ENCODE measurements at regions not wholly inside any gene's neighbourhood (a gene's known extent, or its start where the extent isn't known, plus 50 kb on each side); places are given as distances from the start of the nearest gene placed in this dataset.

DNA sequence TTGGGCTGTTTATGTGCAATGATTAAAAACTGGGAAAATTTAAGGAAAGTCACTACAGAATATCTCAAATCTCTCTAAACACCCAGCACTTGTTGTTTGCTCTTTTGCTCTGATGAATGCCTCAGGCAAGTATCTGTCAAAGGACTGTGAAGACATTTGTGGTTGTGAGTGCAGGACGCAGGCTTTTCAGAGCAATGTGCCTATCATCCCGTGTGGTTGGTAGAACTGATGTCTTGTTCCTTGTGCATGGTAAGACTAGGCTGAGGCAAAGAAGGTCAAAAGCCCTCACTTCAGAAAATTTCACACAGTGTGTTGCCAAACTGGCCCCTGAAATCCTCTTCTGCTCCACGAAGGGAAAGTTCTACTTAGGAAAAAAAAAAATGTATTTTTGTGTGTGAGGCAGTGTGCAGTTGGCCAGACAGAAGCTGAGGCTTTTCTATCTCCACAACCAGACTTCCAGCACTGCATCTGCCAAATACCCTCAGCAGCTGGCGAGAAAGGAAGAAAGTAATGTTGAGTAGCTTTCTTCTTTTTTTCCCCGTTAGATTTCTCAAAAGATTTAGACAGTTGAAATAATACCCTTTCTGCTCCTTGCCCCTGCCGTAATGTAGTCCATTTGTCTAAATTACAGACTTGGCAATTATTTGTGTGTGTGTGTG lies 1103.1 kb downstream of the VRK1 start:
- no peaks in the 10 kb centered on the region for H3K4me1 Mint-ChIP-seq (ENCODE audit: low read depth)
- H3K4me3 Mint-ChIP-seq = no peak overlapping the region
- H3K9me3 Mint-ChIP-seq = no peaks in the 10 kb centered on the region
- ATAC-seq (replicated peaks in 1 of 2) = no peak
- H3K27me3 Mint-ChIP-seq (ENCODE audit: low read depth) = no peaks in the 10 kb centered on the region
- no peak for DNase-seq
- H3K36me3 Mint-ChIP-seq (ENCODE audit: insufficient read depth in 2 of 2) = peaks cover 0 to 2% of the 10 kb centered on the region in 2 donors
- H3K27ac Mint-ChIP-seq = no peak overlapping the region

DNA sequence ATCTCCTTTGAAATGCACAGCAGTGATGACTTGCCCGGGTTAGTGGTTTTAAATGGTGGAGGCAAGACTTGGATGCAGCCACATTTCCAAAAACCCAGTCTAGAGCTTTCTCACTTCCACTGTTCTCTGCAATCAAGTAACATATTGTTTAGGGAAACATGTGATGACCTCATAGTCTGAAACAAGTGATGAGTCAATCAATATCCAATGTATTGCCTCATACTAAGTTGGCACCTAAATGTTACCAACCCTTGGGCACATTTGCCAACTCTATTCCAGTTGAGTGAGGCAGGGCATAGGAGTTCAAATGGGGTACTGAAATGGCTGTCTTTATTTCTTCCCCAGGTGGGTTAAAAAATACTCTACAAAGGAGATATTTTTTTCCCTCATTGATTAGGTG lies 1105.4 kb downstream of the VRK1 start:
- no peaks in the 10 kb centered on the region for H3K9me3 Mint-ChIP-seq
- no peak for ATAC-seq (replicated peaks in 1 of 2)
- no peak overlapping the region for H3K27ac Mint-ChIP-seq
- H3K36me3 Mint-ChIP-seq (ENCODE audit: insufficient read depth in 2 of 2) = peaks cover 0 to 3% of the 10 kb centered on the region in 2 donors
- no peaks in the 10 kb centered on the region for H3K4me1 Mint-ChIP-seq (ENCODE audit: low read depth)
- no peak overlapping the region for H3K4me3 Mint-ChIP-seq
- no peaks in the 10 kb centered on the region for H3K27me3 Mint-ChIP-seq (ENCODE audit: low read depth)
- no peak for DNase-seq

DNA sequence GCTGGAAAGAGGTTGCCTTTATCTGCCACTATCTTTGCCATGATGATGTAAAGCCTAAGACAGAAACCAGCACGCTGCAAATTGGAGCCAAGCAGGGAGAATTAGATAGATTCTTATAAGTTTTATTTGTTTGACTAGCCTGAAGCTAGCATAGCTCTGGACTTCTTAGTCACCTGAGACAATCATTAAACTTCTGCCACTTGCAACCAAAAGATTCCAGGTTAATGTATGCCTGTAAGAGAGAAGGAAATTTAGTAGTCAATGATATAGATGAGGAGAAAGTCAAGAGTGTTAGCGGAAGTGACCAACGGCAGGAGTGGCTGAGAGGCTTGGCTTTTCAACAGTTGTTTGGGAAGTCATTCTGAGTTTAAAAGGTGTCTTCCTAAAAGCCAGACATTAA lies 1106.6 kb downstream of the VRK1 start:
- DNase-seq (no peak), ATAC-seq (replicated peaks in 1 of 2) (no peak)
- no peak overlapping the region for H3K4me3 Mint-ChIP-seq
- H3K36me3 Mint-ChIP-seq (ENCODE audit: insufficient read depth in 2 of 2) = peaks cover 3 to 6% of the 10 kb centered on the region in 2 donors
- no peak overlapping the region for H3K27ac Mint-ChIP-seq
- H3K4me1 Mint-ChIP-seq (ENCODE audit: low read depth) = no peaks in the 10 kb centered on the region
- H3K27me3 Mint-ChIP-seq (ENCODE audit: low read depth) = no peaks in the 10 kb centered on the region
- peaks cover 3% of the 10 kb centered on the region in 2 donors for H3K9me3 Mint-ChIP-seq

DNA sequence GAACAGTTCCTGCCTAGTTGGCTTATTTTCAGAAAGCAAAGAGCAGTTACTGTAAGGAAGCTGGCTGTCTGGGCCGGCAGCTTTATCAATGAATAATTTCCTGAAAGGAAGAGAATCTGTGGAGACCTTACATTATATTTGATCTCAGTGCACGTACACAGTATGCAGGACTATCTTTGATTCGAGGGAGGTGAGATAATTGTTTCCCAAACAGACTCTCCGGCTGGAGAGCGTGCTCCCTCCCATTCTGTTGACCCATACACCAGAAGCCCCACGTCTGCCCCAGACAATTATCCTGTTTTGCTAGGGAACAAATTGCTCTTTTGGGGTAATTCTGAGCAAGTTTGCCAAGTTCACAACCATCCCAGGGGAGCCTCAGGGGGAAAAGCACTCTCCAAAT lies 1115.0 kb downstream of the VRK1 start:
- Mint-ChIP-seq H3K9me3 (peaks cover 3% of the 10 kb centered on the region in 2 donors), H3K36me3 (ENCODE audit: insufficient read depth in 2 of 2) (peaks cover 6 to 8% of the 10 kb centered on the region in 2 donors), H3K27me3 (ENCODE audit: low read depth) (no peaks in the 10 kb centered on the region), H3K4me1 (ENCODE audit: low read depth) (peaks cover 14% of the 10 kb centered on the region), H3K4me3 (no peak overlapping the region), H3K27ac (no peak overlapping the region)
- no peak for DNase-seq
- no peak for ATAC-seq (replicated peaks in 1 of 2)

DNA sequence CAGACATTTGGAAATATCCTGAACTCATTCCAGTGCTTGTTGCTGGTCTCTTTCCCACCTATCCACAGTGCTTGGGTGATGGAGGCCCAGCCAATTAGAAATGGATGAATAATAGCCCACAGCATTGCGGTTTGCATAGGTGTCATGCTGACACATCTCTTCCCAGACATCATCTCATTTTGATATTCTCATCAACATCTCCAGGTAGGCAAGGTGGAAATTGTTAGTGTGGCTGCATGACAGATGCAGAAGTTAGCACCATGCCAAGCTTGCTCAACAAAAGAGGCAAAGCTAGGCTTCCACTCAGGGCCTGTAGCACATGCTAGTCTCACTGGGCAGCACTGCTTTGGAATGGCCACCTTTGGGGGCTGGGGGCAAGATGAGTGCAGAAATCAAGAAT lies 1118.9 kb downstream of the VRK1 start:
- DNase-seq = no peak
- H3K27ac Mint-ChIP-seq = no peak overlapping the region
- peaks cover 21% of the 10 kb centered on the region for H3K4me1 Mint-ChIP-seq (ENCODE audit: low read depth)
- ATAC-seq (replicated peaks in 1 of 2) = peak; percentile 36 to 56
- peaks cover 0 to 2% of the 10 kb centered on the region in 2 donors for H3K36me3 Mint-ChIP-seq (ENCODE audit: insufficient read depth in 2 of 2)
- no peaks in the 10 kb centered on the region for H3K9me3 Mint-ChIP-seq
- no peak overlapping the region for H3K4me3 Mint-ChIP-seq
- H3K27me3 Mint-ChIP-seq (ENCODE audit: low read depth) = no peaks in the 10 kb centered on the region

DNA sequence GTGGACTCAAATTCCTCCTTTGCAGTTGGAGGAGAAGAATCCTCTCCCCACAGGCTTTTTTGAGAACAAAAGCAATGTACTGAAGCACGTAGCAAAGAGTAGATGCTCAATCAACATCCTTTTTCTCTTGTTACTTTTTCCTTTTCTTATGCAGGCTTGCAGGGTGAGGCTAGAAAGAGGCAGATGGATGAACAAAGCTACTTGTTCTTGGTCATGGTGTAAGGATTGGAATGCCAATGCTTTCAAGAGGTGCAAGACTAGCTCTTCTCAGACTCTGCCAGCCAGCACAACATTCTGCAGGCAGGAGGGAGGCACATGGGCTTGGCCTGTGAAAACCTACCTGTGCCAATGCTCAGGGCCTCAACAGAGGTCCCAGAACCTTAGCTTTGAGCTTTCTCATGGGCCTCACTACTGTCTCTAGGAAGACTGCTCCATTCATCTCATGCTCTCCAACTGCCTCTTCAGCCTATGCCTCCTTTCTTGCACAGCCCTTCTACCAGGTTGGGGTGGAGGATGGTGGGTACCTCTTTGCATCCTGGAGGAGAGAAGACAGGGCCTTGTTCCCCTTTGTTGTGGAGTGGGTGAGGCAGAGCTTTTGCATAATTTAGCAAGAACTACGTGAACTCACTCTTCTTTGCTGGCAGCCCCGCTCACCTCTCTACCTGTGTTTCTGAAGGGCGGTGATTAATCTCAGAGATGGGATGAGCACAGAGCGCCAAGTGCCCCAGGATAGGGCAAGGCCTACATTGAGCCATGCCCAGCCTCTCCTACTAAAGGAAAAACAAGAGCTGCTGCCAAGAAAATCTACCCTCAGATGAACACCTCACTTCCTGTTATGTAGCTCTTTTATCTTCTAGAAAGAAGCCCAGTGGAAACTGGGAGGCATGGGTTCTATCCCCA lies 1119.7 kb downstream of the VRK1 start:
- no peak overlapping the region for H3K4me3 Mint-ChIP-seq
- H3K27me3 Mint-ChIP-seq (ENCODE audit: low read depth) = no peaks in the 10 kb centered on the region
- no peaks in the 10 kb centered on the region for H3K36me3 Mint-ChIP-seq (ENCODE audit: insufficient read depth in 2 of 2)
- peak overlapping the region; percentile 73 for H3K27ac Mint-ChIP-seq
- ATAC-seq (replicated peaks in 1 of 2) = peak; percentile 32 to 46
- H3K4me1 Mint-ChIP-seq (ENCODE audit: low read depth) = peaks cover 24% of the 10 kb centered on the region
- no peaks in the 10 kb centered on the region for H3K9me3 Mint-ChIP-seq
- DNase-seq = no peak

DNA sequence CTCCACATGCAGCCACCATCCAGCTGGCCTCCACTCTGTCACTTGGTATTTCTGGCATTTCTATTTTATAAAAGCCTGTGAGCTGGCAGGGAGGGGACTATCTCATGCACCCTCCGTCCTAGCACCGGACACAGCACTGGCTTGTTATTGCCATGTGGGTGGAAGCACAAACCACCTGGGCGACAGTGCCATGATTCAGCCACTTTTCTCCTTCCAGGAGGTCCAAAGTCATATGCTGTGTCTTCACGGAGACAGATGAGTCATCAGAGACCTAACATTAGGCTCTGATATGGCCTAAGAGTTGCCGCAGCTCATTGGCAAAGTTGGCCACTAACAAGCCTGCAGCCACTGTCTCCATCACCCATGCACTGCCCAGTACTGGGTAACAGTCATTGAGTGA lies 1123.0 kb downstream of the VRK1 start:
- Mint-ChIP-seq H3K4me1 (ENCODE audit: low read depth) (peaks cover 32% of the 10 kb centered on the region), H3K36me3 (ENCODE audit: insufficient read depth in 2 of 2) (no peaks in the 10 kb centered on the region), H3K4me3 (no peak overlapping the region), H3K27ac (no peak overlapping the region), H3K9me3 (peaks cover 0 to 3% of the 10 kb centered on the region in 2 donors), H3K27me3 (ENCODE audit: low read depth) (no peaks in the 10 kb centered on the region)
- ATAC-seq (replicated peaks in 1 of 2) (no peak), DNase-seq (no peak)

DNA sequence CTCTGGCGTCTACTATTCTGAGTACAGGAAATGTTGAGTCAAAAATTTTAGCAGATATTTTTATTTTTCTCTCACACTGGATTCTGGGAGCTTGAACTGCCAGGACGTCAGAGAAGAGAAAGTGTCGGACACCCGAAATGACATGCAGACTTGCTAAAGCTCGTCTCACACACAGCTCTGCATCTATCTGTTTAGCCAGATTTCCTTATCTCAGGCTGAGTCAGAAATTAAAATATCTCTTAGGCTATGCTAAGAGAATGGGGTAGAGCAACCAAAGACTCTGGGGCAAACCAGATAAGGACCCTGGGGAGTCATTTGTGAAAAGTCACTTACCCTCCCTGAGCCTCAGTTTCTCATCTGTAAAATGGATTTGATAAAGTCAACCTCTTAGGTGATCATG lies 1124.1 kb downstream of the VRK1 start:
- Mint-ChIP-seq H3K4me3 (no peak overlapping the region), H3K27me3 (ENCODE audit: low read depth) (no peaks in the 10 kb centered on the region), H3K4me1 (ENCODE audit: low read depth) (peaks cover 38% of the 10 kb centered on the region), H3K36me3 (ENCODE audit: insufficient read depth in 2 of 2) (no peaks in the 10 kb centered on the region), H3K9me3 (peaks cover 0 to 3% of the 10 kb centered on the region in 2 donors), H3K27ac (no peak overlapping the region)
- ATAC-seq (replicated peaks in 1 of 2) = no peak
- DNase-seq = no peak

DNA sequence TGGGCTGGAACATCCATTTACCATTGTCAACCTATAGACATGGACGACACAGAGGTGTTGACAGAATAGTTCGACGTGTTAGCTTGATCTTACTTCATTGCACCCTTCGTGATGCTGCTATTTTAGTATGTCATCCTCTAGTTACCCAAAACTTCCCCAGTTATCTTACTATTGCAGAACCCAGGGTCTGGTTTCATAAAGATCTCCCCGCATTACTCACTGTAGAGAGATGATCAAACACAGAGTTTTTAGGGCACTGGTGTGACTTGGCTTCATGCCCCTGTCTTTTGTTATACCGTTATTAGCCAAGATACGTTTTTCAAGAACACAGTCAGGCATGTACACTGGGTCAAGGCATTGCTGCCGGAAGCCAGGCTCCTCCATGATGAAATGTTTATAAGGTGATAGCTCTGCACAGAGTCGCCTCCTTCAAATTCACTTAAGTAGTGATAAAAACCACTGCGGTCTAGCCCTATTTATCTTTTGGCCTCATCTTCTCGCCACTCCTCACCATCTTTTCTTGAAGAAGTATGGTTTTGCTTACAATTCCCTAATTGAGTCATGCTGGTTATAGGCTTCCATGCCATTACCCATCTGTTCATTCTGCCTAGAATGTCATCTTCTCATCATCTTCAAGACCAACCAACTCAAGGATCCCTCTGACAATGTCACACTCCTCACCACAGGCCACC lies 1127.9 kb downstream of the VRK1 start:
- ATAC-seq (replicated peaks in 1 of 2) (peak; percentile 82 to 83), DNase-seq (peak in 1 of 2 donors; percentile 29)
- Mint-ChIP-seq H3K27me3 (ENCODE audit: low read depth) (no peaks in the 10 kb centered on the region), H3K27ac (peak overlapping the region; percentile 40), H3K4me3 (peak overlapping the region in 1 of 2 donors; percentile 7), H3K4me1 (ENCODE audit: low read depth) (peaks cover 22% of the 10 kb centered on the region), H3K36me3 (ENCODE audit: insufficient read depth in 2 of 2) (no peaks in the 10 kb centered on the region), H3K9me3 (peaks cover 0 to 3% of the 10 kb centered on the region in 2 donors)

DNA sequence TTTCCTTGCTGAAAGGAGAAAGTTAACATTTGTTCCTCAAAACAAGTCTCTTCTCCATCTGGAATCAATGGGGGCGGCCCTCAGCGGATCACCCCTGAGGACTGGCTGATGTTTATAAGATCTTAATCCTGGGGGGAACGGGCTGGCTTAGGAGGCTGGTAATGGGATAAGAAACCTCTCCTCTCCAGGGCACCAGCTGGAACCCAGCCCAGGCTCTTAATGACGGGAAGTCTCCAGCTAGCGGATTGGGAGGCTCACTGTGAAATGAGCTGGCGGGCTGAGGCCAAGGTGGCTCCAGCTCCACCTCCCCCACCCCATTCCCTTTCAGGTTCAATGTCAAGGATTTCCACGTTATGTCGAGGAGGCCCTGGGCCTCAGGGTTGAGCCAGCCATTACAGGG lies 1133.0 kb downstream of the VRK1 start:
- DNase-seq = no peak
- Mint-ChIP-seq H3K4me3 (no peak overlapping the region), H3K27me3 (ENCODE audit: low read depth) (no peaks in the 10 kb centered on the region), H3K4me1 (ENCODE audit: low read depth) (peaks cover 24% of the 10 kb centered on the region), H3K9me3 (peaks cover 2% of the 10 kb centered on the region in 2 donors), H3K36me3 (ENCODE audit: insufficient read depth in 2 of 2) (peaks cover 0 to 7% of the 10 kb centered on the region in 2 donors), H3K27ac (no peak overlapping the region)
- ATAC-seq (replicated peaks in 1 of 2) = no peak

DNA sequence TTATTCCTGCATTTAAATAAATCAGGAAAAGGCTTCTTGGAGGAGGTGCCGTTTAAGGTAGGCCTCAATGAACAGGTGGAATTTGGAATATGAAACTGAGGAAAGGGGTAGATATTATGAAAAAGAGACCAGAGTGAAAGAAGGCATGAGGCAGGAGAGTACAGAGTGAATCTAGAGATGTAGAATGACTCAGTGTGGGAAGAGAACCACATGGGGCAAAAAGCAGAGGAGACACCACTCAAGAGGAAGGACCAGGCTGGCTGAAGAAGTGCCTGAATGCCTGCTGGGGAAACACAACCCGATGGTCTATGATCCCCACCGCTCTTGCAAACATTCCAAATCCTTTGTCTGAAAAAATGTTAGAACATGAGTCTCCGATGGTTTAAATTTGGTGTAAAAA lies 1134.1 kb downstream of the VRK1 start:
- DNase-seq (no peak), ATAC-seq (replicated peaks in 1 of 2) (peak in 1 of 2 donors; percentile 57)
- H3K36me3 Mint-ChIP-seq (ENCODE audit: insufficient read depth in 2 of 2) = peaks cover 0 to 7% of the 10 kb centered on the region in 2 donors
- H3K27me3 Mint-ChIP-seq (ENCODE audit: low read depth) = no peaks in the 10 kb centered on the region
- H3K27ac Mint-ChIP-seq = no peak overlapping the region
- no peak overlapping the region for H3K4me3 Mint-ChIP-seq
- H3K9me3 Mint-ChIP-seq = peaks cover 2% of the 10 kb centered on the region in 2 donors
- peaks cover 13% of the 10 kb centered on the region for H3K4me1 Mint-ChIP-seq (ENCODE audit: low read depth)

DNA sequence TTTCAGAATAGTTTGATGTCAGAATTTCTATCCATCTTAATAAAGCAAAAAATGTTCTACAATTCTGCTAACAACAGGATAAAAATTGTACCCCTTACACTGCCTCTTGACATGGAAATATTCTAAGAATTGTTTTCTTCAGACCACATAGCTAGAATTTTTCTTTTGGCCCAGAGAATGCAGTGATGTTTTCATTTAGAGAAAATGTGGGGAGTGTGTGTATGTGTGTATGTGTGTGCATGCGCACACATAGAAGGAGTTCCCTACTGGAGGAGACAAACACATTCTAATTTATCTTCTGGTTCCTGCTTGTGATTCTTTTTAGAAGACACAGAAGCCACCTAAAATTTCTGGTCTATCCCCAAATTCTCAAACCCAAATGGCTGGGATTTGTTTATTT lies 1145.7 kb downstream of the VRK1 start:
- DNase-seq (no peak), ATAC-seq (replicated peaks in 1 of 2) (no peak)
- peaks cover 5 to 10% of the 10 kb centered on the region in 2 donors for H3K9me3 Mint-ChIP-seq
- no peaks in the 10 kb centered on the region for H3K27me3 Mint-ChIP-seq (ENCODE audit: low read depth)
- H3K4me3 Mint-ChIP-seq = no peak overlapping the region
- H3K36me3 Mint-ChIP-seq (ENCODE audit: insufficient read depth in 2 of 2) = peaks cover 10 to 14% of the 10 kb centered on the region in 2 donors
- no peak overlapping the region for H3K27ac Mint-ChIP-seq
- peaks cover 32% of the 10 kb centered on the region for H3K4me1 Mint-ChIP-seq (ENCODE audit: low read depth)

DNA sequence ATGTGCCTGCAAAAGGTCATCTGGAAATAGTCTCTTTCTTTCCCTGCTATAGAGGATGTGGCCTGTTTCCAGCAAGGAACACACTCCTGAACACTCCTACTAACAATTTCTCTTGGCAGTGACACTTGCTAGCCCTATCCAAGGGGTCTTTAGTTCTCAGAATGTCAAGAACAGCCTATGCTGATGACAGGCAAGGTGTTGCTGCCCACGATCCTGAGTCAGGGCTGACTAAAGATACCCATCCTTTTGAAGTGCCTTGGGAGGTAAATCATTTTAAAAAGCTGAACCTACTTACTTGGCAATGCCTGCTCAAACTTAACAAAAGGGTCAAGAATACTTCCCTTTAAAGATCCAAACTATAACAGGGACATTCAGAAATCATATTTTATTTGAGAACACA lies 1146.4 kb downstream of the VRK1 start:
- Mint-ChIP-seq H3K4me1 (ENCODE audit: low read depth) (peaks cover 32% of the 10 kb centered on the region), H3K27ac (no peak overlapping the region), H3K36me3 (ENCODE audit: insufficient read depth in 2 of 2) (peaks cover 9 to 14% of the 10 kb centered on the region in 2 donors), H3K9me3 (peaks cover 5 to 10% of the 10 kb centered on the region in 2 donors), H3K4me3 (no peak overlapping the region), H3K27me3 (ENCODE audit: low read depth) (no peaks in the 10 kb centered on the region)
- ATAC-seq (replicated peaks in 1 of 2) (peak; percentile 72 to 77), DNase-seq (peak; percentile 13 to 24)
